A673 (cell line): ENCODE measurements at regions not wholly inside any gene's neighbourhood (a gene's known extent, or its start where the extent isn't known, plus 50 kb on each side); places are given as distances from the start of the nearest gene placed in this dataset.

Experiments
- BruUV-seq: library from RNA; stranded (reverse); fragments of 400-500 nt; replicated peaks from 2 replicates; lab custom pipeline; 2021; lab: Mats Ljungman, UMichigan
- CTCF ChIA-PET: fragments of 300-600 bp; sonication (Branson Sonifier 250); formaldehyde crosslinking; loops from one replicate; lab custom pipeline; 2022; ENCODE audit warnings: antibody characterized with exemption; lab: Charles Lee
- POLR2A ChIA-PET: fragments of 300-600 bp; sonication (Branson Sonifier 250); formaldehyde crosslinking; loops from one replicate; lab custom pipeline; 2022; ENCODE audit warnings: antibody characterized with exemption; ENCODE audit not compliant: low non-redundant PET; lab: Charles Lee
- DNase-seq: peaks from one replicate; pipeline ENCODE4 v3.0.0-alpha.2; 2015; ENCODE audit warnings: low spot score
- H3K27ac ChIP-seq: fragments of 200-600 bp; sonication (generic); 2 replicates; pipeline ENCODE4 v1.5.1; 2016; ENCODE audit warnings: mixed run types, low read depth, mild to moderate bottlenecking, mixed read lengths, antibody characterized with exemption, low read length; ENCODE audit not compliant: poor library complexity, severe bottlenecking
- H3K27me3 ChIP-seq: fragments of 200-600 bp; sonication (generic); replicated peaks from 2 replicates; pipeline ENCODE4 v1.6.1; 2017; ENCODE audit warnings: mixed run types, low read depth, mild to moderate bottlenecking, mixed read lengths, antibody characterized with exemption, low read length; ENCODE audit not compliant: insufficient read depth, poor library complexity
- H3K36me3 ChIP-seq: fragments of 200-600 bp; sonication (generic); 2 replicates; pipeline ENCODE4 v1.6.1; 2016; ENCODE audit warnings: mixed run types, mild to moderate bottlenecking, mixed read lengths, antibody characterized with exemption, low read length; ENCODE audit not compliant: insufficient read depth, poor library complexity, severe bottlenecking
- H3K4me1 ChIP-seq: fragments of 200-600 bp; sonication (generic); 2 replicates; pipeline ENCODE4 v1.6.1; 2017; ENCODE audit warnings: mixed run types, mild to moderate bottlenecking, mixed read lengths, antibody characterized with exemption, low read length; ENCODE audit not compliant: insufficient read depth, poor library complexity, severe bottlenecking
- H3K4me3 ChIP-seq: fragments of 200-600 bp; sonication (generic); 2 replicates; pipeline ENCODE4 v1.5.1; 2016; ENCODE audit warnings: low read depth, mixed run types, mild to moderate bottlenecking, mixed read lengths, low read length; ENCODE audit not compliant: poor library complexity, severe bottlenecking
- H3K9me3 ChIP-seq: fragments of 200-600 bp; sonication (generic); 2 replicates; pipeline ENCODE4 v1.6.1; 2016; ENCODE audit warnings: mixed run types, low read depth, mild to moderate bottlenecking, mixed read lengths, antibody characterized with exemption, low read length; ENCODE audit not compliant: poor library complexity, severe bottlenecking
- EZH2 ChIP-seq: fragments of 200-600 bp; sonication (generic); IDR thresholded peaks from 2 replicates; pipeline ENCODE4 v1.6.1; 2017; ENCODE audit warnings: borderline replicate concordance, low read depth, mild to moderate bottlenecking, mixed read lengths, antibody characterized with exemption, low read length; ENCODE audit not compliant: poor library complexity, severe bottlenecking
- intact Hi-C: fragments of 100-400 bp; cut with micrococcal nuclease; formaldehyde crosslinking; loops from one replicate; pipeline ENCODE4 v1.10.0; 2022; ENCODE audit not compliant: unreplicated experiment
- TF ChIP-seq, protein P1 (sequence below): fragments of 300-800, 200-600 bp; sonication (generic); conservative IDR thresholded peaks from 2 replicates; pipeline ENCODE4 v1.5.1; 2017; ENCODE audit warnings: low read depth, mild to moderate bottlenecking, antibody characterized with exemption, low read length, moderate library complexity, mixed read lengths

DNA sequence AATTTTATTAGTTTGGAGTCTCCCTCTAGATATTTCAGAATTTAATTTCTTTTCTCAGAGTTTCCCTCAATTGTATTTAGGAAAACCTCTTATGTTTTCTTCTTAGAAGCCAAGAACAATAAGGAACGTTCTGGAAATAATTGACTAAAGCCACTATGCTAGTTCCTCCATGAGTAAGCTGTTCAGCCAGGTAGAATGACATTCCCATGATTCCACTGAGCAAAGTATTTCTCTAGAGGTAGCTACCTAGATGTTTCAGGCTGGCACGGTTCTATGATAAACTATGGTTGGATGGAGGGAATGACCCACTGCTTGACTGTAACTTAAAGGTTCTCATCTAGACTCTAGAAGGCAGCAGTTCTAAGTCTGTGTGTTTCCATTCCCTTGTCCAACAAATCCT lies 62.4 kb downstream of the CLDN17 start:
- no peaks in the 10 kb centered on the region for H3K9me3 ChIP-seq
- POLR2A ChIA-PET: no interaction called here
- BruUV-seq: no TSS peak

DNA sequence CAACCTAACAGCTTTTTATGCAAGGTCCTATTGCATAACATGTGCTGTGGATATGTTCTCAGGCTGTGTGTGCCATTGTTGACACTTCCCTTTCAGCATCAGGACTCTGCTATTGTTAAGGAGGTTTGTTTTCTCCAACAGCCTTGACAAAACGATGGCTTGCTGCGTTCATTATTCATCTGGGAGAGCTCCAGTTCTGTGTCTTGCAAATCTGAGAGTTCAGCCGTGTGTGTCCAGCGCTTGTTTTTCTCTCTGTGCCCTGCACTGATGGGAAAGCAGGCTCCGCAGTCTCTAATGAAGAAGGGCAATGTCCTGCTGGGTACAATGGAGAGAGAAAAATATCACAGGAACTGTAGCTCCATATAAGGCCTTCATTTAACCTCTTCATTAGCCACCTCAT lies 63.7 kb downstream of the CLDN17 start:
- H3K27me3 ChIP-seq: peaks cover 3% of the 10 kb centered on the region
- intact Hi-C loops: no loop called here
- no peak overlapping the region for H3K27ac ChIP-seq
- H3K4me3 ChIP-seq: no peak overlapping the region
- H3K36me3 ChIP-seq: no peaks in the 10 kb centered on the region
- no peaks in the 10 kb centered on the region for H3K9me3 ChIP-seq
- no TSS peak for BruUV-seq
- ChIA-PET CTCF (no interaction called here), POLR2A (no interaction called here)
- DNase-seq: no peak
- TF ChIP-seq, protein P1, sequence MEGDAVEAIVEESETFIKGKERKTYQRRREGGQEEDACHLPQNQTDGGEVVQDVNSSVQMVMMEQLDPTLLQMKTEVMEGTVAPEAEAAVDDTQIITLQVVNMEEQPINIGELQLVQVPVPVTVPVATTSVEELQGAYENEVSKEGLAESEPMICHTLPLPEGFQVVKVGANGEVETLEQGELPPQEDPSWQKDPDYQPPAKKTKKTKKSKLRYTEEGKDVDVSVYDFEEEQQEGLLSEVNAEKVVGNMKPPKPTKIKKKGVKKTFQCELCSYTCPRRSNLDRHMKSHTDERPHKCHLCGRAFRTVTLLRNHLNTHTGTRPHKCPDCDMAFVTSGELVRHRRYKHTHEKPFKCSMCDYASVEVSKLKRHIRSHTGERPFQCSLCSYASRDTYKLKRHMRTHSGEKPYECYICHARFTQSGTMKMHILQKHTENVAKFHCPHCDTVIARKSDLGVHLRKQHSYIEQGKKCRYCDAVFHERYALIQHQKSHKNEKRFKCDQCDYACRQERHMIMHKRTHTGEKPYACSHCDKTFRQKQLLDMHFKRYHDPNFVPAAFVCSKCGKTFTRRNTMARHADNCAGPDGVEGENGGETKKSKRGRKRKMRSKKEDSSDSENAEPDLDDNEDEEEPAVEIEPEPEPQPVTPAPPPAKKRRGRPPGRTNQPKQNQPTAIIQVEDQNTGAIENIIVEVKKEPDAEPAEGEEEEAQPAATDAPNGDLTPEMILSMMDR: no peak
- no peak for TF ChIP-seq EZH2
- no peaks in the 10 kb centered on the region for H3K4me1 ChIP-seq

More for the DNA sequence above, 62.4 kb downstream of the CLDN17 start:
- H3K4me3 ChIP-seq: no peak overlapping the region
- no peaks in the 10 kb centered on the region for H3K36me3 ChIP-seq
- H3K4me1 ChIP-seq: no peaks in the 10 kb centered on the region
- intact Hi-C loops: no loop called here
- TF ChIP-seq, protein P1: no peak
- no peak for TF ChIP-seq EZH2
- CTCF ChIA-PET: no interaction called here
- peaks cover 6% of the 10 kb centered on the region for H3K27me3 ChIP-seq
- H3K27ac ChIP-seq: no peak overlapping the region
- DNase-seq: no peak

DNA sequence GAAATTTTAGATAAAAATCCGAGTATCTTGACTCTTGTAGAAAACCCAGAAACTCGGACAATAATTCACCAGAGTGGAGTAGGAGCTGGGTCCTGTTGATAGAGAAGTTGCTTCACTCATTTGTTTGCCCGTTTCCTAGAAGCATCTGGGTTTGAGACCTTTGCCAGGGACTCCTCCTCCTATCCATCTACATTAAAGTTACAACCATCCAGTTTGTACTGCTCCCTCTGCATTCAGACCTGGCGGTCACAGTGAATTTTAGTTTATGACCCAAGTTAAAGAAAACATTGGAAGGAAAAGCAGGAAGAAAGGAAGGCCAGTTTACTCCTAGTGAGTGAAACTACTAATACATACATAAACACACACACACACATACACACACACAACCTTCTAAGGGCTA lies 64.6 kb downstream of the CLDN17 start:
- H3K27ac ChIP-seq: no peak overlapping the region
- H3K4me1 ChIP-seq: no peaks in the 10 kb centered on the region
- intact Hi-C loops: no loop called here
- ChIA-PET CTCF (no interaction called here), POLR2A (no interaction called here)
- H3K36me3 ChIP-seq: no peaks in the 10 kb centered on the region
- no peak for DNase-seq
- no TSS peak for BruUV-seq
- H3K9me3 ChIP-seq: no peaks in the 10 kb centered on the region
- H3K27me3 ChIP-seq: peaks cover 3% of the 10 kb centered on the region
- H3K4me3 ChIP-seq: no peak overlapping the region
- TF ChIP-seq, protein P1: no peak
- no peak for TF ChIP-seq EZH2
